Neural cell (in vitro differentiated cells): ENCODE measurements at regions not wholly inside any gene's neighbourhood (a gene's known extent, or its start where the extent isn't known, plus 50 kb on each side); places are given as distances from the start of the nearest gene placed in this dataset.

Experiments
- H2AFZ ChIP-seq: fragments of 200-600, 300-800 bp; sonication (generic), shearing (Covaris generic); 2 replicates; pipeline ENCODE4 v1.6.0; 2014; ENCODE audit warnings: low read depth, mild to moderate bottlenecking, antibody characterized with exemption, low read length, moderate library complexity
- H3F3A ChIP-seq: fragments of 200-600 bp; shearing (Covaris generic); 2 replicates; pipeline ENCODE4 v1.6.1; 2016; ENCODE audit warnings: mild to moderate bottlenecking, moderate library complexity, mixed read lengths, antibody characterized with exemption, low read length; ENCODE audit not compliant: insufficient read depth, poor library complexity, severe bottlenecking
- H3K27ac ChIP-seq: fragments of 200-600, 300-800 bp; sonication (generic), shearing (Covaris generic); 2 replicates; pipeline ENCODE4 v1.5.1; 2014; ENCODE audit warnings: mild to moderate bottlenecking, low read length, moderate library complexity
- H3K27me3 ChIP-seq: fragments of 300-800, 200-600 bp; sonication (generic), shearing (Covaris generic); 2 replicates; pipeline ENCODE4 v1.6.0; 2014; ENCODE audit warnings: mild to moderate bottlenecking, low read depth, low read length, moderate library complexity; ENCODE audit not compliant: insufficient read depth
- H3K36me3 ChIP-seq: fragments of 300-800, 200-600 bp; sonication (generic), shearing (Covaris generic); 2 replicates; pipeline ENCODE4 v1.5.1; 2014; ENCODE audit warnings: mild to moderate bottlenecking, antibody characterized with exemption, low read length, moderate library complexity; ENCODE audit not compliant: insufficient read depth
- H3K4me2 ChIP-seq: fragments of 300-800, 200-600 bp; sonication (generic), shearing (Covaris generic); 2 replicates; pipeline ENCODE4 v1.6.0; 2014; ENCODE audit warnings: mild to moderate bottlenecking, low read length
- H3K4me3 ChIP-seq: fragments of 300-800, 200-600 bp; sonication (generic), shearing (Covaris generic); 2 replicates; pipeline ENCODE4 v1.5.1; 2014; ENCODE audit warnings: mild to moderate bottlenecking, low read length, moderate library complexity
- H3K79me2 ChIP-seq: fragments of 200-600 bp; shearing (Covaris generic); replicated peaks from 2 replicates; pipeline ENCODE4 v1.6.0; 2014; ENCODE audit warnings: mild to moderate bottlenecking, low read length, moderate library complexity; ENCODE audit not compliant: insufficient read depth
- H3K9ac ChIP-seq: fragments of 300-800, 200-600 bp; sonication (generic), shearing (Covaris generic); 2 replicates; pipeline ENCODE4 v1.6.1; 2016; ENCODE audit warnings: mild to moderate bottlenecking, low read length, mixed read lengths
- H3K9me2 ChIP-seq: fragments of 200-600 bp; shearing (Covaris generic); 2 replicates; pipeline ENCODE4 v1.6.1; 2016; ENCODE audit warnings: mild to moderate bottlenecking, low read length, mixed read lengths; ENCODE audit not compliant: insufficient read depth
- H3K9me3 ChIP-seq: fragments of 200-600, 300-800 bp; sonication (generic), shearing (Covaris generic); 2 replicates; pipeline ENCODE4 v1.6.1; 2016; ENCODE audit warnings: mild to moderate bottlenecking, mixed run types, low read length, moderate library complexity, mixed read lengths
- H4K20me1 ChIP-seq: fragments of 200-600 bp; shearing (Covaris generic); 2 replicates; pipeline ENCODE4 v1.6.1; 2016; ENCODE audit warnings: mild to moderate bottlenecking, mixed run types; ENCODE audit not compliant: insufficient read depth
- EP300 ChIP-seq: fragments of 450-650 bp; conservative IDR thresholded peaks from 2 replicates; pipeline ENCODE4 v1.6.1; 2014; ENCODE audit warnings: antibody characterized with exemption, mild to moderate bottlenecking, moderate library complexity; ENCODE audit not compliant: poor library complexity, severe bottlenecking
- EZH2 ChIP-seq: fragments of 200-600, 300-800 bp; shearing (Covaris generic), sonication (generic); IDR thresholded peaks from 2 replicates; pipeline ENCODE4 v1.6.1; 2014; ENCODE audit warnings: antibody characterized with exemption, low read length, borderline replicate concordance, mild to moderate bottlenecking; ENCODE audit not compliant: insufficient read depth, poor library complexity, severe bottlenecking
- MXI1 ChIP-seq: fragments of 450-650 bp; conservative IDR thresholded peaks from 2 replicates; pipeline ENCODE4 v1.6.1; 2014; ENCODE audit warnings: antibody characterized with exemption, mild to moderate bottlenecking; ENCODE audit not compliant: poor library complexity, severe bottlenecking
- POLR2AphosphoS5 ChIP-seq: IDR thresholded peaks from 2 replicates; pipeline ENCODE4 v1.6.1; 2012
- RAD21 ChIP-seq: fragments of 450-650 bp; conservative IDR thresholded peaks from 2 replicates; pipeline ENCODE4 v1.6.1; 2014; ENCODE audit warnings: antibody characterized with exemption, mild to moderate bottlenecking, moderate library complexity
- SMC3 ChIP-seq: fragments of 450-650 bp; conservative IDR thresholded peaks from 2 replicates; pipeline ENCODE4 v1.6.1; 2014; ENCODE audit warnings: antibody characterized with exemption, mild to moderate bottlenecking, moderate library complexity; ENCODE audit not compliant: poor library complexity
- TAF1 ChIP-seq: IDR thresholded peaks from 2 replicates; pipeline ENCODE4 v1.6.1; 2012; ENCODE audit warnings: low read depth
- TF ChIP-seq, protein P1 (sequence below): fragments of 450-650 bp; IDR thresholded peaks from 2 replicates; pipeline ENCODE4 v1.5.1; 2014; ENCODE audit warnings: antibody characterized with exemption, mild to moderate bottlenecking, moderate library complexity; ENCODE audit not compliant: poor library complexity, severe bottlenecking
- TF ChIP-seq, protein P2 (sequence below): IDR thresholded peaks from 2 replicates; pipeline ENCODE4 v1.6.1; 2012; ENCODE audit warnings: borderline replicate concordance

DNA sequence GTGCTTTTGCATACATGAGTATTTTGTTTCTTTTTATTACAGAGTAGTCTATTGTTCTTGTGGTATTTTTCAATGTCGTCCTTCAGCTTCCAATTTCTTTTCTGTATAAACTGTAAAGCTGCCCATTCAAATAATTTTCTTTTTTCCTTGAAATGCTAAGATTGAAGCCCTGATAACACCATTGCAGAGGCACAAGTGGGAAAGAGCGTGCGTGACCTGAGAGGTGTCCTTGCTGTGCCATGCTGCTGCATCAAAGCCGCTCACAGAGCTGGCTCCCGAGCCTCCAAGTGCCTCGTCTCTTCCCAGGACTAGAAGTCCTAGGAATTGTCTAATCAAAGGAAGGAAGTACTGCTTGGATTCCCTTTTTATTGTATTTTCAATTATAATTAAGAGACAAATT, 101.9 kb upstream of the PFN2 start:
- Histone ChIP-seq H4K20me1 (no peaks in the 10 kb centered on the region), H3K9ac (no peak overlapping the region), H3F3A (no peaks in the 10 kb centered on the region), H3K4me2 (no peak overlapping the region), H3K79me2 (no peaks in the 10 kb centered on the region), H3K27ac (no peak overlapping the region), H3K36me3 (no peaks in the 10 kb centered on the region), H2AFZ (no peak overlapping the region), H3K27me3 (no peaks in the 10 kb centered on the region), H3K9me2 (no peaks in the 10 kb centered on the region), H3K4me3 (no peak overlapping the region), H3K9me3 (no peaks in the 10 kb centered on the region)
- no peak for TF ChIP-seq MXI1
- TF ChIP-seq RAD21 = no peak
- TF ChIP-seq POLR2AphosphoS5 = no peak
- no peak for TF ChIP-seq SMC3
- TF ChIP-seq, protein P1, sequence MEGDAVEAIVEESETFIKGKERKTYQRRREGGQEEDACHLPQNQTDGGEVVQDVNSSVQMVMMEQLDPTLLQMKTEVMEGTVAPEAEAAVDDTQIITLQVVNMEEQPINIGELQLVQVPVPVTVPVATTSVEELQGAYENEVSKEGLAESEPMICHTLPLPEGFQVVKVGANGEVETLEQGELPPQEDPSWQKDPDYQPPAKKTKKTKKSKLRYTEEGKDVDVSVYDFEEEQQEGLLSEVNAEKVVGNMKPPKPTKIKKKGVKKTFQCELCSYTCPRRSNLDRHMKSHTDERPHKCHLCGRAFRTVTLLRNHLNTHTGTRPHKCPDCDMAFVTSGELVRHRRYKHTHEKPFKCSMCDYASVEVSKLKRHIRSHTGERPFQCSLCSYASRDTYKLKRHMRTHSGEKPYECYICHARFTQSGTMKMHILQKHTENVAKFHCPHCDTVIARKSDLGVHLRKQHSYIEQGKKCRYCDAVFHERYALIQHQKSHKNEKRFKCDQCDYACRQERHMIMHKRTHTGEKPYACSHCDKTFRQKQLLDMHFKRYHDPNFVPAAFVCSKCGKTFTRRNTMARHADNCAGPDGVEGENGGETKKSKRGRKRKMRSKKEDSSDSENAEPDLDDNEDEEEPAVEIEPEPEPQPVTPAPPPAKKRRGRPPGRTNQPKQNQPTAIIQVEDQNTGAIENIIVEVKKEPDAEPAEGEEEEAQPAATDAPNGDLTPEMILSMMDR = no peak
- TF ChIP-seq TAF1 = no peak
- no peak for TF ChIP-seq EZH2
- TF ChIP-seq, protein P2, sequence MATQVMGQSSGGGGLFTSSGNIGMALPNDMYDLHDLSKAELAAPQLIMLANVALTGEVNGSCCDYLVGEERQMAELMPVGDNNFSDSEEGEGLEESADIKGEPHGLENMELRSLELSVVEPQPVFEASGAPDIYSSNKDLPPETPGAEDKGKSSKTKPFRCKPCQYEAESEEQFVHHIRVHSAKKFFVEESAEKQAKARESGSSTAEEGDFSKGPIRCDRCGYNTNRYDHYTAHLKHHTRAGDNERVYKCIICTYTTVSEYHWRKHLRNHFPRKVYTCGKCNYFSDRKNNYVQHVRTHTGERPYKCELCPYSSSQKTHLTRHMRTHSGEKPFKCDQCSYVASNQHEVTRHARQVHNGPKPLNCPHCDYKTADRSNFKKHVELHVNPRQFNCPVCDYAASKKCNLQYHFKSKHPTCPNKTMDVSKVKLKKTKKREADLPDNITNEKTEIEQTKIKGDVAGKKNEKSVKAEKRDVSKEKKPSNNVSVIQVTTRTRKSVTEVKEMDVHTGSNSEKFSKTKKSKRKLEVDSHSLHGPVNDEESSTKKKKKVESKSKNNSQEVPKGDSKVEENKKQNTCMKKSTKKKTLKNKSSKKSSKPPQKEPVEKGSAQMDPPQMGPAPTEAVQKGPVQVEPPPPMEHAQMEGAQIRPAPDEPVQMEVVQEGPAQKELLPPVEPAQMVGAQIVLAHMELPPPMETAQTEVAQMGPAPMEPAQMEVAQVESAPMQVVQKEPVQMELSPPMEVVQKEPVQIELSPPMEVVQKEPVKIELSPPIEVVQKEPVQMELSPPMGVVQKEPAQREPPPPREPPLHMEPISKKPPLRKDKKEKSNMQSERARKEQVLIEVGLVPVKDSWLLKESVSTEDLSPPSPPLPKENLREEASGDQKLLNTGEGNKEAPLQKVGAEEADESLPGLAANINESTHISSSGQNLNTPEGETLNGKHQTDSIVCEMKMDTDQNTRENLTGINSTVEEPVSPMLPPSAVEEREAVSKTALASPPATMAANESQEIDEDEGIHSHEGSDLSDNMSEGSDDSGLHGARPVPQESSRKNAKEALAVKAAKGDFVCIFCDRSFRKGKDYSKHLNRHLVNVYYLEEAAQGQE = no peak

DNA sequence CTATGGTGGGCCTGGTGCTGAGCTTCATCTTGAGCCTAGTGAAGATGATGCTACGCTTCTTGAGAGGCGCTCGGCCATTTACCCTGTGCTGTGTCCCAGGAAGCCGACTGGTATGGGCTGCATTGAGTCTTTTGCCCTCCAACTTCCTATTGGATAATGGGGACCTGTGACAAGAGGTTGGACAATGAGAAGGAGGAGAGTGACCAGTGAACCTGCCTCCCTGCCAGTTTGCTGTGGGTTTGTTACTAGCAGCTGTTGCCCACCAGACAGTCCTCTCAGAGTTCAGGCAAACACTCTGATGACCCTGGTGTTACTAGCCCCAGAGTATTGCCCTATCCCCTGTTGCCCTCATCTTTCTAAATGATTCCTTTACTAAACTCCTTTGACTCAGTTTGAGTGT, 99.6 kb upstream of the PFN2 start:
- Histone ChIP-seq H3K9me2 (no peaks in the 10 kb centered on the region), H2AFZ (no peak overlapping the region), H3K9ac (no peak overlapping the region), H3F3A (no peaks in the 10 kb centered on the region), H3K79me2 (no peaks in the 10 kb centered on the region), H3K27ac (no peak overlapping the region), H4K20me1 (no peaks in the 10 kb centered on the region), H3K36me3 (no peaks in the 10 kb centered on the region), H3K9me3 (no peaks in the 10 kb centered on the region), H3K27me3 (no peaks in the 10 kb centered on the region), H3K4me2 (no peak overlapping the region), H3K4me3 (no peak overlapping the region)
- TF ChIP-seq, protein P2 = no peak
- TF ChIP-seq, protein P1 = no peak
- no peak for TF ChIP-seq EZH2
- TF ChIP-seq TAF1 = no peak
- no peak for TF ChIP-seq POLR2AphosphoS5
- TF ChIP-seq MXI1 = no peak
- no peak for TF ChIP-seq EP300
- TF ChIP-seq RAD21 = no peak
